GM21723 (cell line): ENCODE measurements at regions not wholly inside any gene's neighbourhood (a gene's known extent, or its start where the extent isn't known, plus 50 kb on each side); places are given as distances from the start of the nearest gene placed in this dataset.

Source experiments
- ATAC-seq: cut with Tn5 transposase; IDR thresholded peaks from one replicate; pipeline ENCODE4 v1.9.1; 2021; ENCODE audit warnings: mild to moderate bottlenecking, moderate library complexity; ENCODE audit not compliant: unreplicated experiment

- no peak for ATAC-seq
These were observed 327.3 kb upstream of the NR2F2 start for GRCh38 chr15:96002890-96003859.

DNA sequence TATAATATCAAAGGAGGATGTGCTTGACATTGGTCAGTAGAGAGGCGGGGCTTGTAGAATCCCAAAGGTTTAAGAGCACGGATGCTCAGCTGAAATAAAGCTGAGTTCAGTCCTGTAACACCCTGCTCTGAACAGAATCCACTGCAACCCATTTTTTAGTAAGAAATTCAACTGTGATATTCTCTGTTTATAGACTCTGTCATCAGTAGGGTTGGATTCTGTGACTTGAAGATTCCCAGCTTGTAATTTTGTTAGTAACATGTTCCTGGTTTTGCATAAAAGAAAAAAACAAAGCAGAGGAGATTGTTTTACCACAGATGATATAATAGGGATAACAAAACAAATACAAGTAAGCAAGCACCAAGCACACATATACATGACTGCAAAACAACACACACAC is 324.6 kb upstream of the NR2F2 start:
- ATAC-seq = no peak

GRCh38 chr15:96011136-96011535 is 319.4 kb upstream of the NR2F2 start:
- no peak for ATAC-seq

DNA sequence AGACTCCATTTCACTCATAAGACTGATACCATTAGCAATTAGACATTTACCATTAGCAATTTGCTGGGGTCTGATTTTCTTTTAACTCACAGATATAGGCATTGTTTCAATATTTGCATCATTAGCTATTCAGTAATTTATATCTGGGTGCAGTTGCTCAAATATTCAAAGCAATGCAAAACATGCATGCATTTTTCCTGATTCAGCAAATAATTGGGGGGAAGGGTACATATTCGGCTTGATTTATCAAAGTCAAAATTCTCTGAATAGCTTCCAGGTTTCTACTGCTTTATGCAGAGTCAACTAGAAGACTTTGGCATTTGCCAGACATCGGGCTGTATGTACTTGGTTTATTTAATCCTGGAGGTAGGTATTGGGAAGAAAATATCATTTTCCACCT is 315.6 kb upstream of the NR2F2 start:
- no peak for ATAC-seq

DNA sequence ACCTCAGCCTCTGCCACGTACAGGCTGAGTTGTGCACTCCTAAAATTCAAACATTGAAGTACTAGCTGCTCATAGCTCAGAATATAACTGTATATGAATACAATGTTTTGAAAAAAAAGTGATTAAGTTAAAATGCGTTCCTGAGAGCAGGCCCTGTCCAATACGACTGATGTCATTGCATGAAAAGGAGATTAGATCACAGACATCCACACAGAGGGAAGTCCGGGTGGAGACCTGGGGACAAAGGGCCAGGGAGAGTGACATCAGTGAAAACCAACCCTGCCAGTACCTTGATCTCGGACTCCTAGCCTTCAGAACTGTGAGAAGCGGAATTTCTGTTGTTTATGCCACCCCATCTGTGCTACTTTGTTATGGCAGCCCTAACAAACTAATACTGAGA is 311.4 kb upstream of the NR2F2 start:
- no peak for ATAC-seq

- ATAC-seq = no peak
These were observed 310.4 kb upstream of the NR2F2 start for GRCh38 chr15:96020133-96020532.

DNA sequence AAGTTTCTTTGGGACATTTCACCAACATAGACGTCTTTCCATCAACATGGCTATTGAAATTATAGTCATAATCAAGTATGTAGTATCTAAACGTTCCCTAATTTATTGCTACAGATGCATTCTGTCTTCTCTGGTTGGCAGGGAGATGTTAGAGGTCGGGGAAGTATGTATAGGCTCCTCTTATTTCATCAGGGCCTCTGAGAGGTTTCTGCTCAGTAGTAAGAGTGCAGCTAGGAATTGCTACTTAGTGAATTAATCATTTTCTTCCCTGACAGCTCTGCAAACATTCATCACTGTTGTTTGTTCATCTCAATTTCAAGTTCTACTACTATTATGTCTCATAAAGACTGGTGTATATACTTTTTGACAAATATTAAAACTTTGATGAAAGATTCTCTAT is 309.7 kb upstream of the NR2F2 start:
- ATAC-seq = no peak

- ATAC-seq = no peak
These were observed 307.4 kb upstream of the NR2F2 start for GRCh38 chr15:96023081-96023480.

DNA sequence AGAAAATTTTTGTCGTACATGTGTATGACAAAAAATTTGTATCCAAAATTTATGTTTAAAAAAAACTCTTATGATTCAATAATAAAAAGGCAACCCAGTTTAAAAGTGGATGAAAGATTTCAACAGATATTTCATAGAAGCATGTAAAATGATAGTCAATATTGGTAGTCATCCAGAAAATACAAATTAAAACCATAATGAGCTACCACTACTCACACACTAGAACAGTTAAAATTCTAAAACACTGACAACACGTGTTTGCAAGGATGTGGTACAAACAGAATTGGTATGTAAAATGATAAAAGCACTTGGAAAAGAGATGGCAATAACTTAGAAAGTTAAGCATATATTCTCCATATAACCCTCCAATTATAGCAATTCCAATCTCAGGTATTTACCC is 303.0 kb upstream of the NR2F2 start:
- ATAC-seq = no peak

- no peak for ATAC-seq
These were observed 301.9 kb upstream of the NR2F2 start for GRCh38 chr15:96028620-96029019.

DNA sequence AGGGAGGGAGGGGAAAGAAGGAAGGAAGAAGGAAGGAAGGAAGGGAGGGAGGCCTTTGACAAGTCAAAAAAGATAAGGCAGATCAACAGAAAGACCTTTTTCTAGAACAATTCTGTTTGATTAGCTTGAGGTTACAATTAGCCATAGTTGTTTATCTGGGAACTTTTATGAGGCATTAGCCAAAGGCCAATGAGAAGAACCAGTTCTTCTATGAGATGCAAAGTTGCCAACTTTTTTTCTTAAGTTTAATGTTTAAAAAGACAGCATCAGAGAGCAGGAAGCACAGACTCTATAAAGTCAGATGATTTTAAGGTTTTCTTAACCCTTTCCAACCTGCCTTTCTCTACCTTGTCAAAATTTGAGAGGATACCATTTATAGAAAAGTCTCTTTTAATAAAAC is 301.3 kb upstream of the NR2F2 start:
- no peak for ATAC-seq

- ATAC-seq = no peak
These were observed 298.9 kb upstream of the NR2F2 start for GRCh38 chr15:96031426-96032110.

DNA sequence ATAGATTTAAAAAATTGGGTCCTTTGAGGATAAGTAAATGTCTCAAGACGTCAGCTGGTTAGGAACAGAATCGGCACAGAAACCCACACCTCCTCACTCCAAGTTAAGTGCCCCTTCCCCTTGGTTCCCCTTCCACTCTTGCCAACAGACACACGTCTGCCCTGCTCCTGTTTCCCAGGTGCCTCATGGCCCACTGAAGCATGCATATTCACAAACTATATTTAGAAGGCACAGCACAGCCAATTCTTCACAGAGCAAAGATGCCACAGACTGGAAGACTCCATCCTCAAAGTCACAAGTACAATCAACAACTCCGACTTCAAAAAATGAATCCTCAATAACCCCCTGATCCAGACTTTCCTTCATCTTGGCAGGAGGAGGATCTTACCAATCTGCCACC is 295.4 kb upstream of the NR2F2 start:
- no peak for ATAC-seq

DNA sequence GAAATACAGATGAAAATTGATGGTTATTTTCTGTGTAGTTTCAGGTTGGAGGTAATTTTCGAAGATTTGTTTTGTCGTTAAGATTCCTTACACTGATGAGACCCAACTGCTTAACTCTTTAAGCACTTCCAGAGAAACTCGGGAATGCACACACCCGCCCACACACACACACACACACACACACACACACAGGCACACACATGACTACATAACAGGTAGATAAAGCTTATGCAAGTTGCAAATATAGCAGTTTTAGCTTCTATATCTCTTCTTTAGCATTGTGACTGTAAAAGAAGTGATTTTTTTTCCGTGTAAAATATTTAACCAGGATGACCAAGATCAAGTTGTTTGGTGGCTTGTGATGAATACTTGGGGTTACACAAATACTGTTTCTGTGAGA is 294.9 kb upstream of the NR2F2 start:
- no peak for ATAC-seq

GRCh38 chr15:96037584-96037983 is 292.9 kb upstream of the NR2F2 start:
- ATAC-seq = peak; percentile 73

DNA sequence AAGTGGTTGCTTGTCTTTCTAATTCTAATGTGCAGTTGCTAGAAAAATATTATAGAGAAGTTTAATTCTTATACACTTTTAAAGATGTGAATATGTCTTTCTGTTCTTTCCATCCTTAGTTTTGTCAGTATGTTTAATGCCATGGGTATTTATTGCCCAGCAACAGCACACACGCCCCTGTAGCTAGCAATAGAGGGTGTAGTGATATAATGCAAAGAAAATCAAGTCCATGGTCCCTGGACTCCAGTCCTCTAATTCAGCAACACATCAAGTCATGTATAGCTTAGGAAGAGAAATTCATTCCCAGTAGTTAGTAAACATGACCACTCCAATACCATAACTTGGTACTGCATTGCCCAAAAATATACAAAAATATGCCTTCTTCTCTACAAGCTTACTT is 292.4 kb upstream of the NR2F2 start:
- no peak for ATAC-seq

DNA sequence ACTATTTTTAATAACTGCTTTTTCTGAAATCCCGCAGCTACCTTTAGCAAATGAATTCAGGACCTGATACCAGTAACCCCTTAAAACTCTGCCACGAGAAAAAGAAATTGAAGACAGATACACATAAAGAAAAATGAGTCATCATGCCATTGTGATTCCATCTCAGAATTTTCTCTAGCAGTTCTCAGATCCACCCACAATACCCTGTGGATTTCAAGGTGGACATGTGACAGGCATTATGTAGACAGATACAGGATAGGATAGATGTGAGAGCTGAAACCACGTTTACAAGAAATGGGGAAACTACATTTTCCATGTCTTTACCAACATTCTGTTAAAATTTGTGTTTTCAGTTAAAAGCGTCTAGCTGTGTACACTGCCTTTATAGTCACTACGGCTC is 291.9 kb upstream of the NR2F2 start:
- ATAC-seq = no peak

- no peak for ATAC-seq
These were observed 288.3 kb upstream of the NR2F2 start for GRCh38 chr15:96041982-96042733.

DNA sequence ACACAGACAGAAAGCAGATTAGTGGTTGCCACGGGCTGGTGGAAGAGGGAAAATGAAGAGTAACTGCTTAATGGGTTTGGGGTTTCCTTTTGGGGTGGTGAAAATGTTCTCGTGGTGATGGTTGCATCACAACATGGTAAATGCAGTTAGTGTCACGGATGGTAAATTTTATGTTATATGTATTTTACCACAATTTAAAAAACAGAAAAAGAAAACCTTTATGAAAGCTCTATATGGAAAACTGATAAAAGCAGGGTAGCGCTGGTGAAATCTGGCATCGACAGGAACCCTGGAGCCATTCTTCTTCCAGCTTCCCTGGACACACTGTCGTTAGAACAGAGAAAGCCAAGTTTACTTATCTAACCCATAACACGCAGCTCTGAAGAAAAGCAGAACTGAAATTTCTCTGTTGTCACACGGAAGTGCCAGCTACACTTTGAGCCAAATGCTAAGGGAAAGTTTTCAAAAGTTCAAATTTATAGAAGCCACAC is 287.7 kb upstream of the NR2F2 start:
- peak; percentile 92 for ATAC-seq

DNA sequence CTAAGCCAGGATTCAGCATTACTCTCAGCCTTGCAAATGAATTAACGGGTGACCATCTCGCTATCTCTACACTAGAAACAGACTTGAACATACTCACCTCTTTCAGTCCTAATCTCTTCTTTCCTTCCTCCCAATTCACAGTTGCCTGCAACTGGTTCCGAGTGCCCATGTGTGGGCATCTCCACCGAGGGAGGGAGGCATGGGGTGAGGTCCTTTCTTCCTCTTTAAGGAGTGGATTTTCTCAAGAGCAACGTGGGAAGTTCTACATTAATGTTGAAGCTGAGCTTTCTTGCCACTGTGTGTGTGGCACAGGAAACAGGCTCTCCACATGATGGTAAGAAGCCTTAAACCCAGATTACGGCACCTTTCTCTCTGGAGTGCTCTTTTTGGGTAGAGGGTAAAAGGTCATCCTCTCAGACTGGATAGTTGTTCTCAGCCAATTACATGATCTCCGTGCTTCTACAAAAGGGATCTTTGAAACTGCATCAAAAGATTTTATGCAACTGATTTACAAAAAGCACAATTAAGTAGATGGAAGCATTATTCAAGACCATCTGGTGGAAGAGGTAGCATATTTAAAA is 286.8 kb upstream of the NR2F2 start:
- no peak for ATAC-seq

- ATAC-seq = no peak
These were observed 283.8 kb upstream of the NR2F2 start for GRCh38 chr15:96046620-96047240.
